ENCODE measurements at regions not wholly inside any gene's neighbourhood (a gene's known extent, or its start where the extent isn't known, plus 50 kb on each side); places are given as distances from the start of the nearest gene placed in this dataset.

GRCh38 chr7:46123756-46124343 lies 202.8 kb upstream of the IGFBP3 start:
- no peak for TF ChIP-seq CTCF (IDR thresholded peaks at IDR 0.05)
- TF ChIP-seq POLR2A (IDR thresholded peaks at IDR 0.05) = no peak
